Inferior parietal cortex (tissue), 1 donor: ENCODE measurements at regions not wholly inside any gene's neighbourhood (a gene's known extent, or its start where the extent isn't known, plus 50 kb on each side); places are given as distances from the start of the nearest gene placed in this dataset.
"Not testable (repeated sequence)": the region's sequence is repeated elsewhere in the genome, so short reads cannot be mapped to it uniquely, and the experiment has no call there.

Experiments
- DNase-seq: peaks from one replicate; pipeline ENCODE4 v3.0.0-alpha.2; 2016; ENCODE audit errors: extremely low spot score

DNA sequence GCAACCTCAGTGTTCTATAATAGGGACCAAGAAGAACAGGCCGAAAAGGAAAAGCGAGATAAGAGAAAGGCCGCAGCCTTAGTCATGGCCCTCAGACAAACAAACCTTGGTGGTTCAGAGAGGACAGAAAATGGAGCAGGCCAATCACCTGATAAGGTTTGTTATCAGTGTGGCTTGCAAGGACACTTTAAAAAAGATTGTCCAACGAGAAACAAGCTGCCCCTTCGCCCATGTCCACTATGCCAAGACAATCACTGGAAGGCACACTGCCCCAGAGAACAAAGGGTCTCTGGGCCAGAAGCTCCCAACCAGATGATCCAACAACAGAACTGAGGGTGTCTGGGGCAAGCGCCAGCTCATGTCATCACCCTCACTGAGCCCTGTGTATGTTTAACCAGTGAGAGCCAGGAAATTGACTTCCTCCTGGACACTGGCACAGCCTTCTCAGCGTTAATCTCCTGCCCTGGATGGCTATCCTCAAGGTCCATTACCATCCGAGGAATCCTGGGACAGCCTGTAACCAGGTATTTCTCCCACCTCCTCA lies 334.8 kb upstream of the SLITRK5 start:
- not testable (repeated sequence) for DNase-seq

DNA sequence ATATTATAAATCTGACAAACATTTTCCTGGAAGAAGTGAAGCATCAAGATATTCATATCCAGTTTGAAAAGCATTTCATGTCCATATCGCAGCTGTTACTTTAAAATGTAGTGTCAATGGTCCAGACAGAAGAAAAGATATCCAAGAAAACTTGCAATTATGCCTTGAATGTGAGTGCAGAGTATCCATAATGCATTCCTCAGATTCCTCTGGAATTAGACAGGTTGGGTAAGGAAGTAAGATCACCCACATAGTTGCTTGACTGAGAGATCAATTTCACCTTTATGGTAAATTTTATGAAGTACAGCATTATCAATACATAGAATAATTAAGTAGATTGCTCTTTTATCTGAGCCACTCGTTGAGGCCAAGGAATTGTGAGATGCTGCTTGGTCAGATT lies 327.0 kb upstream of the SLITRK5 start:
- DNase-seq: no peak

DNA sequence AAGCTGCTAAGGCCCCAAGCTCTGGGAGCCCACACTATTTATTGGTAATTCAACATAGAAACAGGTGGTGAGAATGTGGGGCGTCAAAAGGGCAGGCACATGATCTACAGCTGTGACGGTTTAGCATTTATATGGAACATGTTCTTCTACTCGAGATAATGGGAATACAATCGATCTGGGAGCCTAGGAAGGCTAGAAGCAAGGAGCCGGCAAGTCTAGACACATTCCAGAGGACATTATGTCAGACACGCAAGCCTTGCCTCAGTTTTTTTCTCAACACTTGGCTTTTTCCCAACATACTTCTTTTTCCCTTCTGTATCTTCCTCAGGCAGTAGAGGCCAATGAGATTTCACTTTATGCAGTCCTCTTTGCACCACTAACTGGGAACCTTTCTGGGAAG lies 315.7 kb upstream of the SLITRK5 start:
- DNase-seq: no peak

DNA sequence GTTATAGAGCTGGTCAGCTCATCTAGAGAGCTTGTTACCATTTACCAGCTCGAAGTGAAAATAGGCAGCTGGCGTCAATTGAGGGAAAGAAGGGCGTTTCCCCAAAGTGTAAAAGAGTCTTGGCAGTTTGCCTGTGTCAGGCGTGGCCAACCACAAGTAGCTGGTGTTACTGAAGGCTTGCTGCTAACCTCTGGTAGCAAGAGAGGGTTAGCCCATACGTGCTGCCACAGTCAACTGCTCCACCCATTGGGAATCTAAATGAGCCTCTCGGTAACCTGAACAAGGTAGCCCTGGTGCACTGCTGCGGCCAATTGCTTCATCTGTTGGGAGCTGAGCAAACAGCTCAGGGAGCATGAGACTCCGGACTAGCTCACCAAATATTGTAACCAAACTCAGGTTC lies 314.9 kb upstream of the SLITRK5 start:
- no peak for DNase-seq

GRCh38 chr13:87358319-87358718 lies 312.9 kb upstream of the SLITRK5 start:
- no peak for DNase-seq

GRCh38 chr13:87361216-87361615 lies 310.0 kb upstream of the SLITRK5 start:
- DNase-seq: no peak

DNA sequence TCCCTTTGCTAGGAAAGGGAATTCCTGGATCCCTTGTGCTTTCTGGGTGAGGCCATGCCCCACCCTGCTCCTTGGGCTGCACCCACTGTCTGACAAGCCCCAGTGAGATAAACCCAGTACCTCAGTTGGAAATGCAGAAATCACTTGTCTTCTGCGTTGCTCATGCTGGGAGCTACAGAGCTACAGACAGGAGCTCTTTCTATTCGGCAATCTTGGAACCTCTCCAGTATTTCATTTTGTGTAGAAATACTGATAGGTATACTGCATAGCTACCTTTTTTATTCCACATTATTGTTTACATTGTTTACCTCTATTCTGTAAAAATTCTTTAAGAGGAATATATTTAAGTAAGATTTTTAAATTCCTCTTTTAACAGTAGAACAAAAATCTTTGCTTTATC lies 302.5 kb upstream of the SLITRK5 start:
- DNase-seq: no peak

DNA sequence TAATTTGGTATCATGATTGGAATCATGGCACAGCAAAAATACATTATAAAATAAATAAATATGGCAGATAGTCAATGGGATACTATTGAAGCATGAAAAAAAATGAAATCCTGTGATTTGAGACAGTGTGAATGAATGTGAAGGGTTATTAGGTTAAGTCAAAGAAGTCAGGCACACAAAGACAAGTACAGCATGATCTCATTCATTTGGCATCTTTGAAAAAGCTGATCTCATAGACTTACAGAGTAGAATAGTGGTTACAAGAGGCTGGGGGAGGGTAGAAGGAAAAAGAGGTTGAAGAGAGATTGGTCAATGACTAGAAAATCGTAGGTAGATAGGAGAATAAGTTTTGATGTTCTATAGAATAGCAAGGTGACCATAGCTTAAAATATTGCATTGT lies 295.1 kb upstream of the SLITRK5 start:
- no peak for DNase-seq

- no peak for DNase-seq
Observed at GRCh38 chr13:87384099-87384498, 287.1 kb upstream of the SLITRK5 start.

DNA sequence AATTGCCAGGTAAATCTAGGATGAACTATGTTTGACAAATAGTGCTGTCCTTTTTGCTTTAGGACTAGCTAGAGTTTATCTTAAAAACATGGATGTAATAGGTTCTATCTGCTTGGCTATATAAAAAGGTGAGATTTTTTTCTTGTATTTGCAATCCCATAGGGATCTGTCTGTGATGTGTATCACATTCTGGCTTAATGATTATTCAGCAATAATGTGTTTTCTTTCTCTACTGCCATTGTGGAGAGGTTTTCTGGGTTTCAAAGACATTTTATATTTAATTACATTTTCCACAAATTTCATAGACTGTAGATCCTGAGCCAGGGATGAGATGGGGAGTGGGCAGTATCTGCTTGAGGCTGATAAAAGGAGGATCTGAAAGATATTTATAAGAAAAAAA lies 277.8 kb upstream of the SLITRK5 start:
- no peak for DNase-seq

DNA sequence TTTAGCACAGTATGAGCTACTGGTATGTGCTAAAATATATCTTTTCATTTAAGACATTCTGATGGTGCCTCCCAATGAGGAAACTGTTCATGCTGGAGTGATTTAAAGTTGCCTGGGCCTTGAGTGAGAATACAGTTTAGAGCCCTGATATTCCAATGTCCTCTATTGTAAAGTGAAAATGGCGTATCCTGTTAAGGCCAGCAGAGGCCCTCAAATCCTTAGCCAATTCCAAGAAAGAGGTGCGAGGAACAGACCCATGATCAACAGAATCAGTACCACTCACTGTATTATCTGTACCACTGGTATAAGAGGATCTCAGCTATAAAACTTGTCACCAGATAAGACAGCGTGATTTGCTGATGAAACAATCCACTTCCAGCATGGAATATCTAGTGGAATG lies 273.1 kb upstream of the SLITRK5 start:
- DNase-seq: no peak

- no peak for DNase-seq
Observed at GRCh38 chr13:87403748-87404432, 267.3 kb upstream of the SLITRK5 start.

DNA sequence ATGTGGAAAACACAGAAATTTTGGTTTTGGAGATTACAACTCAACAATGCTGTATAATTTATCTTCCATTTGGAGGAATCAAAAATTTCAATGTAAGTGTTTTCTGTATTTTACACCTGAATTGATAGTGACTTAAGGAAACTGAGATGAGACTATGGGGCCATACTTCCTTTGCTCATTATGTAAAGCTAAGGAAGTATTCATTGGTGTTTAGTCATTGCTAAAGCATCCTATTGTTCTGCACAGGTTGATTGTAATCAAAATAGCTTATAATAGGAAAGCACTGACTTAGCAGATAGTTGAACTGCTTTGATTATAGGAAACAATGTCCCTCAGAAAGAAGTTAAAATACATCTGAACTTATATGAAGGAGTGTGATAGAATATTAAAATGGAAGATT lies 244.4 kb upstream of the SLITRK5 start:
- no peak for DNase-seq

GRCh38 chr13:87444135-87444534 lies 227.0 kb upstream of the SLITRK5 start:
- no peak for DNase-seq

DNA sequence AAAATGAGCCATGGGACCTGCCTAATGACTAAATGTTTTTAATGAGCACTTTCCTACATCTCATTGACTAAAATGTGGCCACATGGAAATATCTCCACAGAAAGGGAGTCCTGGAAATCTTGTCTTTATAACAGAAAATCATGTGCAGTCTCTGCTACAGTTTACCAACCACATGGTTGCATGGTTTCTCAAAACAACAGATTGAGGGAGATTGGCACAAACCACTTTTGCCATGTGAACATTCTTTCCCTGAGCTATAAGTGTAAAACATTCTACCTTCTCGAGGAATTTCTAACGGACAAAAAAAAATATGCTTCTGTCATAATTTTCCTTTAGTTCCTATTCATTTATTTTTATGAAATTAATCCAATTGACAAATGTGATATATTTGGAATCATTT lies 218.9 kb upstream of the SLITRK5 start:
- DNase-seq: no peak

- DNase-seq: no peak
Observed at GRCh38 chr13:87453244-87453643, 217.9 kb upstream of the SLITRK5 start.

DNA sequence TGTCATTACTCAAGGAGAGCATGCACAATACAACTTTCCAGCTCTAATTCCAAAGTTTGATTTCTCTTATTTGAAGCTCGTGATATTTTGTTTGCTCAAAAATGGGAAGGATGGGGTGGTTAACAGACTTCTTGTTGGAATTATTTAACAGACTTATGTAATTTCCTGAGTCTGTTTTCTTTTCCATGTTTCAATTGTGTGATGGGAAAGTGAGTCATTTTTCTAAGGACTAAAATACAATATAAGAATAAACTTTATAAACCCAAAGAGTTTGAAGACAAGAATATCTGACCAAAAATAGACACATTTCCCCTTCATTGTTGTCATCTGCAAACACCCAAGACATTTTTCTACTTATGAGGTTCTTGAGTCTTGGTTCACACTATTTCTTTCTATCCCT lies 211.8 kb upstream of the SLITRK5 start:
- DNase-seq: no peak

- DNase-seq: peak; percentile 56
Observed at GRCh38 chr13:87497426-87497825, 173.7 kb upstream of the SLITRK5 start.

DNA sequence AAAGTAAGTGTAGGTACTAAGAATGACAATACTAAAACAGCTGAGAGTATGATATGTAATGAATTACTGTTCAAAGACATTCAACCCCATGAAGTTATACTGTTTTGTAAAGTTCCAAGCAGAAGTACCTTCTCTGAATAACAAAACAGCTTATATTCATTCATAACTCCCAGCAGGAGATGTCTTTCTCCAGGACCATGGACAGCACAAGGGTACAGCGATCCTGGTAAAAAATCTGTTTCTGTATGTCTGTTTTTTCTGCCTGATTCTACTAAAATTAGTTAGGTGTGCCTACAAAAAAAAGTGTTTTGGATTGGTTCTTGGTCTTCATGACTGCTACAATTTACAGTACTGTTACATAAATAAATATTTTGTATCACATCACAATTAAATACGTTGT lies 172.5 kb upstream of the SLITRK5 start:
- no peak for DNase-seq

GRCh38 chr13:87524775-87525174 lies 146.4 kb upstream of the SLITRK5 start:
- DNase-seq: no peak

- no peak for DNase-seq
Observed at GRCh38 chr13:87533776-87534175, 137.4 kb upstream of the SLITRK5 start.

- DNase-seq: no peak
Observed at GRCh38 chr13:87535911-87536310, 135.3 kb upstream of the SLITRK5 start.

GRCh38 chr13:87536499-87536898 lies 134.7 kb upstream of the SLITRK5 start:
- DNase-seq: no peak

GRCh38 chr13:87536899-87537298 lies 134.3 kb upstream of the SLITRK5 start:
- no peak for DNase-seq
